HUDEP-2 (cell line): ENCODE measurements at regions not wholly inside any gene's neighbourhood (a gene's known extent, or its start where the extent isn't known, plus 50 kb on each side); places are given as distances from the start of the nearest gene placed in this dataset.
"Not testable (repeated sequence)": the region's sequence is repeated elsewhere in the genome, so short reads cannot be mapped to it uniquely, and the experiment has no call there.

Source experiments
- DNase-seq, 76 experiments: peaks; one replicate each; lab custom pipeline; 2025; ENCODE audit not compliant: unreplicated experiment in 76 of 76; lab: John Stamatoyannopoulos, UW

DNA sequence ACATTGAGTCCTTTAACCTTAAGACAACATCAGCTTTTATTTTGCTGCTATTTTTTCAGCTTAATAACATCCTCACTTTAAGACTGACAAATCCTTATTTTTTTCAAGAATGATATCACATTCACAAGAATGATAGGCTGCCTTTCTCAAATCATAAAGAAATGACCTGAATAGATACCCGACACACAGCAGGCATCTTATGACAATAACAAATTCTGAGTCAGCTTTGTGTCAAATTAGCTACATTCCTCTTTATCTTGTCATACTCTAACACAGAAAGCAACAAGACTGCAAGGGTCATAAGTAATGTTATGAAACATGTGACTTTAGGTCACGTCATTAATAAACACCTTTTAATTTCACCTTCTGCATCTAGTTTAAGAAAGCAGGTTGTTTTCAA is 2387.6 kb downstream of the PCDH7 start:
- no peak for DNase-seq

DNA sequence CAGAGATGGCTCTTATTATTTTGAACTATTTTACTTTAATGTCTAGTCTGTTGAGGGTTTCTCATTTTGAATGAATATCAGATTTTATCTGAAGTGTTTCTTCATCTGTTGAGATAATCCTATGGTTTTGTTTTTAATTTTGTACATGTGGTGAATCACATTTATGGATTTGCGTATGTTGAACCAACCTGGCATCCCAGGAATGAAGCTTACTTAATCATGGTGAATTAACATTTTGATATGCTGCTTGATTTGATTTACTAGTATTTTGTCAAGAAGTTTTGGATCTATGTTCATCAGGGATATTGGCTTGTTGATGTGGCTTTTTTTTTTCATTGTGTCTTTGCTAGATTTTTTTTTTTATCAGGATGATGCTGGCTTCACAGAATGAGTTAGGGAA is 2390.9 kb downstream of the PCDH7 start:
- no peak for DNase-seq

DNA sequence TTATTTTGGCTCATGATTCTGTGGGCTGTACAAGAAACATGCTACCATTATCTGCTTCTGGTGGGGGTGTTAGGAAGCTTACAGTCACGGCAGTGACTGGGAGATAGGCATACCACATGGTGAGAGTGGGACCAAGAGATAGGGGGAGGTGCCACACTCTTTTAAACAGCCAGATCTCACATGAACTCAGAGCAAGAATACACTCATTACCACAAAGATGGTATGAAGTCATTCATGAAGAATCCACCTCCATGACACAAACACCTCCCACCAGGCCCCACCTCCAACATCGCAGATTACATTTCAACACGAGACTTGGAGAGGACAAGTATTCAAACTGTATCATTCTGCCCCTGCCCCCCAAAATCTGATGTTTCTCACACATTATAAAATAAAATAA is 2396.7 kb downstream of the PCDH7 start:
- no peak for DNase-seq

GRCh38 chr4:33126002-33126401 is 2405.8 kb downstream of the PCDH7 start:
- DNase-seq = no peak

DNA sequence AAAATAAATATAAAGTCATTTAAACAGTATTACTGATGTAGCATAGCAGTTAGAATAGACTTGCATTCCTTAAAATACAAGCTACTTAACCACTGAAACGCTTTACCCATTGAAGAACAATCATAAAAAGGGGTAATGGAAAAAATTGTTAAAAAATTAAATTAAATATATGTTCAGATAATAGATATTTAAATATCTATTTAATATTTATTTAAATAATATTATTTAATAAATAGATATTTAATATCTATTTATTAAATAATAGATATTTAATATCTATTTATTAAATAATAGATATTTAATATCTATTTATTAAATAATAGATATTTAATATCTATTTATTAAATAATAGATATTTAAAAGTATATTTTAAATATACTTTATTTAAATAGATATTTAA is 2410.5 kb downstream of the PCDH7 start:
- not testable (repeated sequence) for DNase-seq

GRCh38 chr4:33133723-33134122 is 2413.6 kb downstream of the PCDH7 start:
- DNase-seq = no peak

- no peak for DNase-seq
These were observed 2414.2 kb downstream of the PCDH7 start for GRCh38 chr4:33134366-33134765.

GRCh38 chr4:33149658-33150524 is 2429.7 kb downstream of the PCDH7 start:
- DNase-seq = no peak

DNA sequence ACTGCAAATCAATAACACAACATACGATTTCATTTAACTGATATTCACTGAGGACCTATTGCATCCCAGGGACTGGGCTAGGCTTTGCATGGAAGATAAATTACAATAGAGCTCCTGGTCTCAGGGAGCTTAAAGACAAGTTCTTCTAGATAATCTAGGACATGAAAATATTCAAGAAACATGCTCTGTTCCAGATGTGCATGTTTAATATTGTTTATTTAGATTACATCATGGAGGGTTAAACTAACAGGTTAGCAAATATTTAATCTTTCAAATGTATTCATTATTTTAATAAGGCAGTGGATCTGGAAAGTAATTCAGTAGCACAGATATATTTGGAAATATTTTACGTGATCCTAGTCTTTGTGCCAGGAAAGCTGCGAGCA is 2430.3 kb downstream of the PCDH7 start:
- no peak for DNase-seq

GRCh38 chr4:33160126-33160525 is 2440.0 kb downstream of the PCDH7 start:
- DNase-seq = no peak

DNA sequence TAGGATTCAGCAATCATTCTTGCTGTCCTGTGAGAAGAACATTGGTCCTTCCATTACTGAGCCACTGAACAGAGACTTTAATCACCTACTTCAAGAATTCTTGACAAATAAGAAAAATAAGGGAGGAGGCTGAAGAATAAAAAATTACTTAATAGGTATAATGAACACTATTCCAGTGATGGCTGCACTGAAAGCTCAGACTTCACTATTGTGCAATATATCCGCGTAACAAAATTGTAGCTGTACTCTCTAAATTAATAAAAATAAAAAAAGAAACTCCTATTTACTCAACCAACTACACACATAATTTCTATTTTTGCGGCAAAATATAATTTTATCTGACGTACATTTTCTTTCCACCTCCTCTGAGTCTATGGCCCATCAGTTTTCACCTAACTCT is 2441.0 kb downstream of the PCDH7 start:
- DNase-seq = no peak

DNA sequence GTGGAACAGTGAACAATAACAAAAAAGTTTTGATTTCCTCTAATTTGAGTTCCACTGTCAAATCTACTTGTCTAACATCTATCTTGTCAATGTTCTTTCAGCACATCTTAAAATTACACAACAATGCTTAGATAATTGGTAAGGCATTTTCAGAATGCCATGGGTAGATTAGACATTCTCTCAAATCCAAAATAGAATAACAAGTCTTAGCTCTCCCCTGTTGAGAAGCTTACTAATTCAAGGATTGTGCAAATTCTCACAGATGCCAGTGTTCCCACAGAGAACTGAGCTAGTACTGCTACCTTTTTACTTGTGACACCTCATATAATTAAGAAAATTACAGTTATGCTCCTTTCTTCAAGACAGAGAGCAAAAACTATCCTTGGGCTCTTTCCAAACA is 2442.0 kb downstream of the PCDH7 start:
- no peak for DNase-seq

DNA sequence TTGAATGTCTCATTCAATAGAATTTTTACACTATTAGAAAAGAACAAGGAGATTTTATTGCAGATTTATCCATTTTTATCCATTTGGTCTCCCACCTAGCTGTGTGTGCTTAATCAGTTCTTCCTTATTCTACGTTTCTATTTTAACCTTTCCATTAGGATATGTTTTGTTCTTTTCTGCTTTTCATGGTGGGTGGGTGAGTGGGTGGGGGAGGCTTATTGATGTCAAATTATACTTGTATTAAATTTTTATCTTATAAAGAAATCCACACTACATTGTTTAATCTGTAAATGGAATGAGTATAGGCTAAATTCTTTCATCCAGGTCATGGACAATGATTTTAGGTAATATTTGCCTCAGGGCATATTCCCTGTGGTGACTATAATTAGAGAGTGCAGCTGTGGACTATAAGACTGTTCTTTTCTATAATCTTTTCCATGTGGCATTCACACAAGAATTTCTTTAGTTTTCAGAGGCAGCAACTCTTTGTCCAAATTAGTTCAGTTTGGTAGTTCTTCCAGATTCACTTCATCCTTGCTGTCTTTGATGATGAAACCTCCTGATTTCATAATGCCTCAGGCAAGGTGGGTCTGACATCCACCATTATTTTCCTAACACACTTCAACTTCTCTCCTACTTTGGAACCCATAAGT is 2451.8 kb downstream of the PCDH7 start:
- no peak for DNase-seq

DNA sequence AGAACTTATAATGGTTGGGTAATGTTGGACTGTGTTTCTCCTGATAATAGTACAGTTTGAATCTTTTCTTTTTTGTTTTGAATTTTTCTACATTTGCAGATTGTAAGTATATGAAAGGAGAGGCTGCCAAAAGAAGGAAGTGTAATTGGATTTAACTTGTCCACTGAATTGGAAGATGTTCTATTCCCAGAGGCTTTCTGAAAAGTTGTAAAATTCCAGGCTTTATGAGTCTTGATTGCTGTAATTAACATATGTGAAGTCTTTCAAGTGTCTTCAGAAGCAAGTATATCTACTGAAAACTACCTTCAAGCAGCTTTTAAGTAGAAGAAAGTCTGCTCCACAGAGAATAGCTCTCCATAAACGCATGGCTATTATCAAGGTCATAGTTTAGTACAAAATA is 2456.4 kb downstream of the PCDH7 start:
- no peak for DNase-seq

DNA sequence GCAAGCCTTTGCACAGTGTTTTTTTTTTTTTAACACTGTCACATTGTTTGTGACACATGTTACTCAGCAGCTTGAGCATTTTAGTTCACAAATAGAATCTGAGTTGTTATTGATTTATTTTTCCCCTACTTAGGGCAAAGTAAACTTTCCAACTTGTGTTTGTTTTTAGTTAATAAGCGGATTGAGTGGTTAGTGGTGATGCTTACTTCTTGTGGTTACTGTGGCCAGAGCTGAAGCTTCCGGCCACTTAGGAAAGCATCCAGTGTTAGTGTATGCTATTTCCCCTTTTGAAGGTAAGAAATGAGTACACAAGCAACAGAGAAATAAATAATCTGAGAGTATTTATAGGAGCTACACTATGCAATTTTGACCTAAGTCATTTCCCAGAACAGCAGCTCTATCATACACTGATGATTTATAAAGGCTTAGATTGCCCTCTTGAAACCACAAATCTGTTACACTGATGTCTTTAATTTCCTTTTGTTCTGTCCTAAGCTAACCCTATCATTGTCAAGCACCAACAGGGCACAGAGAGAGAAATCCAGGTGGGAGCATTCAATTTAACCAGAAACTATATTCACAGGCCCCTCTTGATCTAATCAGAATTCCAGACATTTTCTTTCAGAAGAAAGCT is 2464.6 kb downstream of the PCDH7 start:
- DNase-seq = no peak

DNA sequence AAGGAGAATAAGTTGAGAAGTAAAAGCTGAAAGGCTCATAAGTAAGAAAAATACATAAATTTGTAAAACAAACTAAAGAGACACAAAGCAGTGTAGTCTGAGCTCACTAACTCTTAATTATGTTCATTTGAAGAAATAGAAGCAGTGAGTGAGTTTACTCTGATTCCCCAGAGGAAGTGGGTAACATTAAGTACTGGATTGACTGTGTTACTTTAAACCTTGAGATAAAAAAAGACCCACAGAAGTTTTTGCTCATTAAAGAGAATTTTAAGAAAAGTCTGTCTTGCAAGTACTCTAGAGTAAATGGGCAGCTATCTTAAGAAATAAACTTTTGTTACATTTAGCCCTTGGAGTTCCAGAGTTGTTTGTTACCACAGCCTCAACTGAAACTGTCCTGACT is 2466.9 kb downstream of the PCDH7 start:
- DNase-seq = no peak

GRCh38 chr4:33188733-33189132 is 2468.6 kb downstream of the PCDH7 start:
- DNase-seq = no peak

DNA sequence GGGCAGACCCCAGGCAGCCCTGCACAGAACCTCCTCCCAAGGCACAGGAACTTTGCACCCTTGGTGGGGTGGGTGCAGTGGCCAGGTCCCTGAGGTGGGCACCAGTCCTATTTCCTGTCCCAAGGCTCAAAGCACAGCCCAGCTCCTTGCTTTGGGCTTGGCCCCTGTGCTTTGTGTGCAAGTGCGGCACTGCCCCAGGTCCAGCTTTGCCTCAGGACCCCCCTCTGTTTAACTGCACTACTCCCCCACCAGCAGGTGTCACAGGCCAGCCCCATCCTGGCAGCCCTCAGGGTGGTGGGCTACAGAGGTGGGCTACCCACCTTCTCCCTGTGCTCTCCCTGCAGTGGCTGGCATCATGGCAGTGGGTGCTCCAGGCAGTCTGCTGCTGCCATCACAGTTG is 2469.0 kb downstream of the PCDH7 start:
- DNase-seq = no peak

DNA sequence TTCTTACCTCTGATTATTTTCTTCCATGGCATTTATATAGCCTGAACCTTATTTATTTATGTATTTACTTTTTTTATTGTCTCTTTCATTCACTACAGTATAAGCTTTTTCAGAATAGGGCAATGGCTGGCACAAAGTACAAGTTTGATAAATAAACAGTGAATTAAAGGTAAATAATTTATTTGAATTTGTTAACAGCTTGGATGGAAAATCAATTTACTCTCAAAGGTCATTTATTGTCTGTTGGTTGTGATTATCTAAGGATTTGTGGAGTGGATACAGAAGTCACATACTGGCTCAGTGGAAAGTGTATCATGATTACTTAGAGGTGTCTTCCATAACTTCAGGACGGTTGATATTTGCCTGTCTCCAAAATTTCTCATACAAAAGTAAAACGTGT is 2472.9 kb downstream of the PCDH7 start:
- no peak for DNase-seq

GRCh38 chr4:33200377-33200776 is 2480.2 kb downstream of the PCDH7 start:
- DNase-seq = no peak

GRCh38 chr4:33218238-33218637 is 2498.1 kb downstream of the PCDH7 start:
- DNase-seq = no peak

DNA sequence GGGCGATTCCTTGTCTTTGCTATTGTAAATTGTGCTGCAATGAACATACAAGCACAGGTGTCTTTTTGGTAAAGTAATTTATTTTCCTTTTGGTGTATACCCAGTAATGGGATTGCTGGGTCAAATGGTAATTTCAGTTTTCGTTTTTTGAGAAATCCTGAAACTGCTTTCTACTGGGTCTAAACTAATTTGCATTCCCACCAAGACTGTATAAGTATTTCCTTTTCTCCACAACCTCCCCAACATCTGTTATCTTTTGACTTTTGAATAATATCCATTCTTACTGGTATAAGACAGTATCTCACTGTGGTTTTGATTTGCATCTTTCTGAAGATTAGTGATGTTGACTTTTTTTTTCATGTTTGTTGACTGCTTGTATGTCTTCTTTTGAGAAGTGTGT is 2506.0 kb downstream of the PCDH7 start:
- no peak for DNase-seq
